ENCODE measurements at regions not wholly inside any gene's neighbourhood (a gene's known extent, or its start where the extent isn't known, plus 50 kb on each side); places are given as distances from the start of the nearest gene placed in this dataset.
A peak's percentile ranks its signal among the peaks of the same experiment; 100 is the strongest.
"Not testable (repeated sequence)": the region's sequence is repeated elsewhere in the genome, so short reads cannot be mapped to it uniquely, and the experiment has no call there.

GRCh38 chr21:35537604-35538003 is 488.5 kb upstream of the RUNX1 start:
- no peak overlapping the region for H3K27ac Mint-ChIP-seq
- peaks cover 4% of the 10 kb centered on the region for H3K9me3 Mint-ChIP-seq
- no peak for ATAC-seq (ENCODE audit: low read depth)
- no peaks in the 10 kb centered on the region for H3K36me3 Mint-ChIP-seq
- no peak overlapping the region for H3K4me3 Mint-ChIP-seq
- H3K4me1 Mint-ChIP-seq: no peaks in the 10 kb centered on the region
- peaks cover 5% of the 10 kb centered on the region for H3K27me3 Mint-ChIP-seq
- no peak for DNase-seq (ENCODE audit: low spot score in 2 of 2)

DNA sequence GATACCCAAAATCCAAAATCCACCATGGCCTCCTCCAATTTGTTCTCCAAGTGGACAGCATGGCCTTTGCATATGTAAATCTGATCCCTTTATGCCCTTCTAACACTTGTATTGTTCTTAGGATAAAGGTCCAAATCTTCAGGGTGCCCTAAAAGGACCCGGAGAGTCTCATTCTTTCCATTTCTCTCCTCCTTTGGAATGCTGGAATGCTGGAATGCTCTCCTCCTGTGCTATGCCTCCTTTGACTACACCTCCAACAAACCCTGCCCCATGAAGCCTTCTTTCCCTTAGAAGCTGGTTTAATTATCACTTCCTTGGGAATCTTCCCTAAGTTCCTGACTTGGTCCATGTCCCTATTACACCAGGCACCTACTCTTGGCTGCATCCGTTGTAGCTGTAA is 484.8 kb upstream of the RUNX1 start:
- ATAC-seq (ENCODE audit: low read depth): no peak
- DNase-seq (ENCODE audit: low spot score in 2 of 2): no peak
- Mint-ChIP-seq H3K4me3 (no peak overlapping the region), H3K4me1 (peaks cover 6% of the 10 kb centered on the region), H3K36me3 (no peaks in the 10 kb centered on the region), H3K27ac (no peak overlapping the region), H3K9me3 (peaks cover 4% of the 10 kb centered on the region), H3K27me3 (peaks cover 1% of the 10 kb centered on the region)

DNA sequence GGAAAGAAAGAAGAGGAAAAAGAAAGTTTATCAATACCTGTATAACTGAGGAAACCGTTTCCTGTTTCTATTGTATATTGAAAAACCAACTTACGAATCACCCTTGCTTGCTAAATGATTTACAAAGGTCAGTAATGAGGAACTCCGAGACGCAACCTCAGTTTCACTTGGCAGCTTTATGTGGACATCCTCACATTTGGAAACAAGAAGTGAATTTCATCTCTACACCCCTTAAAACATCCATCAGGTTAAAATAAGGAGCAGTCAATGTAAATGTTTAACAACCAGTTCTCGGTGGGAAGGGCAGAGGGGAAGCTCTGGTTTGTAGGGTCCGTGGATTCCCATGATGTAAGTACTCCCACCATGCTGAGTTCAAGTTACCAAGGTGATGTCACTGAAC is 481.7 kb upstream of the RUNX1 start:
- Mint-ChIP-seq H3K4me3 (no peak overlapping the region), H3K9me3 (peaks cover 2% of the 10 kb centered on the region), H3K27ac (peak overlapping the region; percentile 88), H3K4me1 (peaks cover 25% of the 10 kb centered on the region), H3K27me3 (peaks cover 1% of the 10 kb centered on the region), H3K36me3 (no peaks in the 10 kb centered on the region)
- ATAC-seq (ENCODE audit: low read depth) (no peak), DNase-seq (ENCODE audit: low spot score in 2 of 2) (no peak)

GRCh38 chr21:35529171-35529863 is 480.2 kb upstream of the RUNX1 start:
- peak overlapping the region; percentile 83 for H3K4me3 Mint-ChIP-seq
- H3K27ac Mint-ChIP-seq: peak overlapping the region; percentile 88
- ATAC-seq (ENCODE audit: low read depth) (peak; percentile 62), DNase-seq (ENCODE audit: low spot score in 2 of 2) (no peak)
- no peaks in the 10 kb centered on the region for H3K36me3 Mint-ChIP-seq
- H3K9me3 Mint-ChIP-seq: no peaks in the 10 kb centered on the region
- peaks cover 36% of the 10 kb centered on the region for H3K4me1 Mint-ChIP-seq
- peaks cover 1% of the 10 kb centered on the region for H3K27me3 Mint-ChIP-seq

- Mint-ChIP-seq H3K4me3 (peak overlapping the region; percentile 83), H3K4me1 (peaks cover 36% of the 10 kb centered on the region), H3K9me3 (no peaks in the 10 kb centered on the region), H3K36me3 (no peaks in the 10 kb centered on the region), H3K27ac (peak overlapping the region; percentile 88), H3K27me3 (no peaks in the 10 kb centered on the region)
- DNase-seq (ENCODE audit: low spot score in 2 of 2) (peak in 1 of 2 donors; percentile 20), ATAC-seq (ENCODE audit: low read depth) (peak; percentile 39)
Measured at GRCh38 chr21:35528116-35529042, 479.3 kb upstream of the RUNX1 start.

- H3K27me3 Mint-ChIP-seq: no peaks in the 10 kb centered on the region
- peaks cover 36% of the 10 kb centered on the region for H3K4me1 Mint-ChIP-seq
- H3K36me3 Mint-ChIP-seq: no peaks in the 10 kb centered on the region
- ATAC-seq (ENCODE audit: low read depth) (no peak), DNase-seq (ENCODE audit: low spot score in 2 of 2) (no peak)
- no peak overlapping the region for H3K4me3 Mint-ChIP-seq
- no peaks in the 10 kb centered on the region for H3K9me3 Mint-ChIP-seq
- peak overlapping the region; percentile 88 for H3K27ac Mint-ChIP-seq
Measured at GRCh38 chr21:35527358-35527757, 478.3 kb upstream of the RUNX1 start.

GRCh38 chr21:35525443-35525842 is 476.3 kb upstream of the RUNX1 start:
- ATAC-seq (ENCODE audit: low read depth): peak; percentile 90
- H3K36me3 Mint-ChIP-seq: no peaks in the 10 kb centered on the region
- H3K4me1 Mint-ChIP-seq: peaks cover 36% of the 10 kb centered on the region
- H3K27me3 Mint-ChIP-seq: no peaks in the 10 kb centered on the region
- peak overlapping the region; percentile 96 for H3K27ac Mint-ChIP-seq
- no peaks in the 10 kb centered on the region for H3K9me3 Mint-ChIP-seq
- DNase-seq (ENCODE audit: low spot score in 2 of 2): peak in 1 of 2 donors; percentile 34
- peak overlapping the region; percentile 43 for H3K4me3 Mint-ChIP-seq

GRCh38 chr21:35521852-35522505 is 472.9 kb upstream of the RUNX1 start:
- Mint-ChIP-seq H3K4me3 (no peak overlapping the region), H3K36me3 (no peaks in the 10 kb centered on the region), H3K27me3 (peaks cover 1% of the 10 kb centered on the region), H3K9me3 (no peaks in the 10 kb centered on the region), H3K4me1 (peaks cover 17% of the 10 kb centered on the region), H3K27ac (no peak overlapping the region)
- no peak for DNase-seq (ENCODE audit: low spot score in 2 of 2)
- no peak for ATAC-seq (ENCODE audit: low read depth)

- no peak overlapping the region for H3K4me3 Mint-ChIP-seq
- no peak for DNase-seq (ENCODE audit: low spot score in 2 of 2)
- no peaks in the 10 kb centered on the region for H3K9me3 Mint-ChIP-seq
- peaks cover 14% of the 10 kb centered on the region for H3K4me1 Mint-ChIP-seq
- no peak for ATAC-seq (ENCODE audit: low read depth)
- peaks cover 3% of the 10 kb centered on the region for H3K27me3 Mint-ChIP-seq
- no peak overlapping the region for H3K27ac Mint-ChIP-seq
- H3K36me3 Mint-ChIP-seq: no peaks in the 10 kb centered on the region
Measured at GRCh38 chr21:35521293-35521692, 472.2 kb upstream of the RUNX1 start.

GRCh38 chr21:35520856-35521255 is 471.8 kb upstream of the RUNX1 start:
- DNase-seq (ENCODE audit: low spot score in 2 of 2) (no peak), ATAC-seq (ENCODE audit: low read depth) (no peak)
- Mint-ChIP-seq H3K9me3 (no peaks in the 10 kb centered on the region), H3K36me3 (no peaks in the 10 kb centered on the region), H3K4me1 (peaks cover 13% of the 10 kb centered on the region), H3K4me3 (no peak overlapping the region), H3K27ac (no peak overlapping the region), H3K27me3 (peaks cover 3% of the 10 kb centered on the region)

GRCh38 chr21:35520302-35520701 is 471.2 kb upstream of the RUNX1 start:
- Mint-ChIP-seq H3K4me1 (peaks cover 8% of the 10 kb centered on the region), H3K36me3 (no peaks in the 10 kb centered on the region), H3K27me3 (peaks cover 3% of the 10 kb centered on the region), H3K27ac (no peak overlapping the region), H3K4me3 (no peak overlapping the region), H3K9me3 (no peaks in the 10 kb centered on the region)
- no peak for ATAC-seq (ENCODE audit: low read depth)
- no peak for DNase-seq (ENCODE audit: low spot score in 2 of 2)

GRCh38 chr21:35517865-35518264 is 468.8 kb upstream of the RUNX1 start:
- Mint-ChIP-seq H3K4me1 (peaks cover 2% of the 10 kb centered on the region), H3K9me3 (no peaks in the 10 kb centered on the region), H3K27ac (no peak overlapping the region), H3K4me3 (no peak overlapping the region), H3K36me3 (no peaks in the 10 kb centered on the region), H3K27me3 (peaks cover 10% of the 10 kb centered on the region)
- DNase-seq (ENCODE audit: low spot score in 2 of 2) (no peak), ATAC-seq (ENCODE audit: low read depth) (no peak)

- not testable (repeated sequence) for H3K27me3 Mint-ChIP-seq; H3K36me3 Mint-ChIP-seq; H3K4me1 Mint-ChIP-seq; H3K4me3 Mint-ChIP-seq; H3K27ac Mint-ChIP-seq; DNase-seq (ENCODE audit: low spot score in 2 of 2); H3K9me3 Mint-ChIP-seq; ATAC-seq (ENCODE audit: low read depth)
Measured at GRCh38 chr21:35516292-35516691, 467.2 kb upstream of the RUNX1 start.

GRCh38 chr21:35512346-35512745 is 463.2 kb upstream of the RUNX1 start:
- DNase-seq (ENCODE audit: low spot score in 2 of 2) (no peak), ATAC-seq (ENCODE audit: low read depth) (no peak)
- H3K9me3 Mint-ChIP-seq: no peaks in the 10 kb centered on the region
- H3K4me1 Mint-ChIP-seq: peaks cover 4% of the 10 kb centered on the region
- no peak overlapping the region for H3K27ac Mint-ChIP-seq
- H3K4me3 Mint-ChIP-seq: no peak overlapping the region
- H3K36me3 Mint-ChIP-seq: no peaks in the 10 kb centered on the region
- H3K27me3 Mint-ChIP-seq: peaks cover 11% of the 10 kb centered on the region

All from memory B cell (primary cell).